ENCODE measurements at regions not wholly inside any gene's neighbourhood (a gene's known extent, or its start where the extent isn't known, plus 50 kb on each side); places are given as distances from the start of the nearest gene placed in this dataset.
"Not testable (repeated sequence)": the region's sequence is repeated elsewhere in the genome, so short reads cannot be mapped to it uniquely, and the experiment has no call there.

GRCh38 chrX:109790511-109790910, 57.5 kb upstream of the ACSL4 start:
- TF ChIP-seq, protein P1, sequence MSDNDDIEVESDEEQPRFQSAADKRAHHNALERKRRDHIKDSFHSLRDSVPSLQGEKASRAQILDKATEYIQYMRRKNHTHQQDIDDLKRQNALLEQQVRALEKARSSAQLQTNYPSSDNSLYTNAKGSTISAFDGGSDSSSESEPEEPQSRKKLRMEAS (IDR thresholded peaks at IDR 0.05), result not testable (repeated sequence)
- TF ChIP-seq, protein P2, sequence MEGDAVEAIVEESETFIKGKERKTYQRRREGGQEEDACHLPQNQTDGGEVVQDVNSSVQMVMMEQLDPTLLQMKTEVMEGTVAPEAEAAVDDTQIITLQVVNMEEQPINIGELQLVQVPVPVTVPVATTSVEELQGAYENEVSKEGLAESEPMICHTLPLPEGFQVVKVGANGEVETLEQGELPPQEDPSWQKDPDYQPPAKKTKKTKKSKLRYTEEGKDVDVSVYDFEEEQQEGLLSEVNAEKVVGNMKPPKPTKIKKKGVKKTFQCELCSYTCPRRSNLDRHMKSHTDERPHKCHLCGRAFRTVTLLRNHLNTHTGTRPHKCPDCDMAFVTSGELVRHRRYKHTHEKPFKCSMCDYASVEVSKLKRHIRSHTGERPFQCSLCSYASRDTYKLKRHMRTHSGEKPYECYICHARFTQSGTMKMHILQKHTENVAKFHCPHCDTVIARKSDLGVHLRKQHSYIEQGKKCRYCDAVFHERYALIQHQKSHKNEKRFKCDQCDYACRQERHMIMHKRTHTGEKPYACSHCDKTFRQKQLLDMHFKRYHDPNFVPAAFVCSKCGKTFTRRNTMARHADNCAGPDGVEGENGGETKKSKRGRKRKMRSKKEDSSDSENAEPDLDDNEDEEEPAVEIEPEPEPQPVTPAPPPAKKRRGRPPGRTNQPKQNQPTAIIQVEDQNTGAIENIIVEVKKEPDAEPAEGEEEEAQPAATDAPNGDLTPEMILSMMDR (IDR thresholded peaks at IDR 0.05), result not testable (repeated sequence)
- not testable (repeated sequence) for TF ChIP-seq CHD4 (IDR thresholded peaks at IDR 0.05; ENCODE audit: borderline replicate concordance); REST (IDR thresholded peaks at IDR 0.05); POLR2A (IDR thresholded peaks at IDR 0.05; ENCODE audit: low read length); KDM5A (IDR thresholded peaks at IDR 0.05); EP300 (IDR thresholded peaks at IDR 0.05); RCOR1 (IDR thresholded peaks at IDR 0.05; ENCODE audit: low read depth, low read length); MAZ (IDR thresholded peaks at IDR 0.05; ENCODE audit: borderline replicate concordance, low read depth, low read length); USF2 (IDR thresholded peaks at IDR 0.05)
